PFSK-1 (cell line): ENCODE measurements at regions not wholly inside any gene's neighbourhood (a gene's known extent, or its start where the extent isn't known, plus 50 kb on each side); places are given as distances from the start of the nearest gene placed in this dataset.

ENCODE experiments used
- FOXP2 ChIP-seq: optimal IDR thresholded peaks from 2 replicates; pipeline ENCODE3; 2011; ENCODE audit warnings: borderline replicate concordance, control low read depth, inconsistent platforms; ENCODE audit not compliant: insufficient read depth; ENCODE audit errors: extremely low read length, extremely low read depth
- POLR2AphosphoS5 ChIP-seq: IDR thresholded peaks from 2 replicates; pipeline ENCODE4 v1.6.1; 2012; ENCODE audit warnings: low read depth, mild to moderate bottlenecking, control low read depth, low read length, moderate library complexity
- REST ChIP-seq, 2 experiments: IDR thresholded peaks; 2 replicates each; pipeline versions ENCODE4 v1.6.1 to v1.8.0; 2011 to 2012; ENCODE audit warnings: low read depth in 2 of 2, low read length in 2 of 2, control low read depth in 1 of 2, inconsistent platforms in 1 of 2, mild to moderate bottlenecking in 1 of 2, moderate library complexity in 1 of 2; ENCODE audit not compliant: insufficient read depth in 1 of 2
- SIN3A ChIP-seq: IDR thresholded peaks from 2 replicates; pipeline ENCODE4 v1.6.1; 2012; ENCODE audit warnings: mild to moderate bottlenecking, low read length, moderate library complexity, borderline replicate concordance; ENCODE audit not compliant: insufficient read depth
- TAF1 ChIP-seq: IDR thresholded peaks from 2 replicates; pipeline ENCODE4 v1.6.1; 2012; ENCODE audit warnings: low read length, control low read depth, borderline replicate concordance; ENCODE audit not compliant: insufficient read depth

GRCh38 chr2:104444392-104444791 lies 409.5 kb upstream of the POU3F3 start:
- no peak for TF ChIP-seq FOXP2
- no peak for TF ChIP-seq POLR2AphosphoS5
- no peak for TF ChIP-seq SIN3A
- TF ChIP-seq REST (IDR thresholded peaks at IDR 0.05; ENCODE audit: insufficient read depth in 1 of 2, low read depth in 2 of 2, low read length in 2 of 2) = no peak
- TF ChIP-seq TAF1 = no peak
